Endothelial cell of umbilical vein (primary cell): ENCODE measurements at regions not wholly inside any gene's neighbourhood (a gene's known extent, or its start where the extent isn't known, plus 50 kb on each side); places are given as distances from the start of the nearest gene placed in this dataset.

ENCODE experiments used
- BruUV-seq: library from RNA; stranded (reverse); fragments of 400-500 nt; replicated peaks from 2 replicates; lab custom pipeline; 2021; lab: Mats Ljungman, UMichigan
- CTCF ChIA-PET: fragments of 300-600, 350-600 bp; sonication (Branson Sonifier 250); formaldehyde crosslinking; loops from one replicate; lab custom pipeline; 2021; ENCODE audit warnings: antibody characterized with exemption, inconsistent platforms; lab: Charles Lee
- POLR2A ChIA-PET: fragments of 300-600, 350-600 bp; sonication (Branson Sonifier 250); formaldehyde crosslinking; loops from one replicate; lab custom pipeline; 2021; ENCODE audit warnings: antibody characterized with exemption, inconsistent platforms; lab: Charles Lee
- DNase-seq: peaks from one replicate; pipeline ENCODE4 v3.0.0-alpha.2; 2011; ENCODE audit warnings: low read depth, low spot score
- FAIRE-seq: peaks from 2 replicates; lab custom pipeline; 2011; peaks lifted over from hg19 to GRCh38; lab: Jason Lieb, UNC
- H2AFZ ChIP-seq: 2 replicates; pipeline ENCODE4 v1.6.0; 2012; ENCODE audit warnings: low read depth, low read length, control low read depth, inconsistent platforms
- H3K27ac ChIP-seq: 2 replicates; pipeline ENCODE4 v1.5.1; 2011; ENCODE audit warnings: low read depth, mild to moderate bottlenecking, control low read depth, low read length, moderate library complexity; ENCODE audit not compliant: insufficient read depth
- H3K27me3 ChIP-seq, 2 experiments: 2 replicates each; pipeline versions ENCODE4 v1.6.0 to v1.6.1; 2011; ENCODE audit warnings: low read length in 2 of 2, mixed read lengths in 1 of 2; ENCODE audit not compliant: control insufficient read depth in 2 of 2, insufficient read depth in 2 of 2
- H3K36me3 ChIP-seq, 2 experiments: 2 replicates in 1 of 2; 3 replicates in 1 of 2; pipeline ENCODE4 v1.5.1; 2011; ENCODE audit warnings: low read length in 2 of 2, mild to moderate bottlenecking in 1 of 2, moderate library complexity in 1 of 2; ENCODE audit not compliant: control insufficient read depth in 2 of 2, insufficient read depth in 2 of 2; ENCODE audit errors: extremely low read depth in 1 of 2
- H3K4me1 ChIP-seq: 3 replicates; pipeline ENCODE4 v1.5.1; 2011; ENCODE audit warnings: mild to moderate bottlenecking, low read length; ENCODE audit not compliant: control insufficient read depth, insufficient read depth; ENCODE audit errors: extremely low read depth
- H3K4me2 ChIP-seq: 2 replicates; pipeline ENCODE4 v1.6.1; 2011; ENCODE audit warnings: low read length, control low read depth, mixed read lengths; ENCODE audit not compliant: insufficient read depth
- H3K4me3 ChIP-seq, 3 experiments: fragments of 200-600 bp in 1 of 3; sonication (generic), shearing (Covaris generic) in 1 of 3; replicated peaks in 1 of 3; 2 replicates each; pipeline ENCODE4 v1.5.1; 2011 to 2016; ENCODE audit warnings: control low read depth in 3 of 3, low read length in 3 of 3, mild to moderate bottlenecking in 2 of 3, inconsistent platforms in 1 of 3, low read depth in 1 of 3, moderate library complexity in 1 of 3; ENCODE audit not compliant: insufficient read depth in 1 of 3
- H3K79me2 ChIP-seq: 2 replicates; pipeline ENCODE4 v1.6.0; 2012; ENCODE audit warnings: low read length, inconsistent platforms; ENCODE audit not compliant: control insufficient read depth, insufficient read depth
- H3K9ac ChIP-seq: replicated peaks from 2 replicates; pipeline ENCODE3; 2011; ENCODE audit warnings: low read length, control low read depth; ENCODE audit not compliant: insufficient read depth; ENCODE audit errors: extremely low read depth
- H3K9me1 ChIP-seq: replicated peaks from 3 replicates; pipeline ENCODE4 v1.6.0; 2011; ENCODE audit warnings: mild to moderate bottlenecking, low read length; ENCODE audit not compliant: control insufficient read depth, insufficient read depth; ENCODE audit errors: extremely low read depth
- H3K9me3 ChIP-seq: replicated peaks from 2 replicates; pipeline ENCODE4 v1.5.1; 2012; ENCODE audit warnings: low read length, inconsistent platforms; ENCODE audit not compliant: control insufficient read depth, insufficient read depth
- H4K20me1 ChIP-seq: replicated peaks from 2 replicates; pipeline ENCODE3; 2011; ENCODE audit warnings: mild to moderate bottlenecking, low read length; ENCODE audit not compliant: control insufficient read depth, insufficient read depth; ENCODE audit errors: extremely low read depth
- CTCF ChIP-seq, 2 donors: IDR thresholded peaks; 1 replicate in 1 of 2; 2 replicates in 1 of 2; pipeline ENCODE4 v1.5.1; 2011; ENCODE audit warnings: low read length in 2 of 2, mild to moderate bottlenecking in 2 of 2, moderate library complexity in 2 of 2, control low read depth in 1 of 2, inconsistent platforms in 1 of 2, low read depth in 1 of 2; ENCODE audit not compliant: insufficient read depth in 1 of 2; ENCODE audit errors: extremely low read depth in 1 of 2
- EZH2 ChIP-seq: IDR thresholded peaks from 2 replicates; pipeline ENCODE4 v1.6.1; 2012; ENCODE audit warnings: borderline replicate concordance, low read depth, mild to moderate bottlenecking, moderate library complexity, low read length, inconsistent platforms; ENCODE audit not compliant: severe bottlenecking
- FOS ChIP-seq: IDR thresholded peaks from 2 replicates; pipeline ENCODE4 v1.6.1; 2011; ENCODE audit warnings: mild to moderate bottlenecking, low read length, moderate library complexity, borderline replicate concordance; ENCODE audit not compliant: insufficient read depth
- GATA2 ChIP-seq: IDR thresholded peaks from 2 replicates; pipeline ENCODE4 v1.7.0; 2011; ENCODE audit warnings: low read depth, mild to moderate bottlenecking, moderate library complexity, mixed read lengths, low read length; ENCODE audit not compliant: insufficient read length, insufficient read depth
- JUN ChIP-seq: IDR thresholded peaks from 2 replicates; pipeline ENCODE4 v1.6.1; 2011; ENCODE audit warnings: borderline replicate concordance, low read depth; ENCODE audit not compliant: insufficient read length, insufficient read depth
- MYC ChIP-seq: IDR thresholded peaks from one replicate; pipeline ENCODE4 v1.6.1; 2011; ENCODE audit warnings: mild to moderate bottlenecking, low read depth, low read length
- POLR2A ChIP-seq: IDR thresholded peaks from 2 replicates; pipeline ENCODE4 v1.6.1; 2012; ENCODE audit warnings: low read depth, mild to moderate bottlenecking, control low read depth, low read length
- POLR2AphosphoS5 ChIP-seq: IDR thresholded peaks from 2 replicates; pipeline ENCODE4 v1.6.1; 2012; ENCODE audit warnings: low read depth, mild to moderate bottlenecking, control low read depth, low read length, moderate library complexity; ENCODE audit not compliant: insufficient read depth
- dilution Hi-C: fragments of 300-500 bp; cut with MboI; formaldehyde crosslinking; loops from one replicate; pipeline ENCODE4 v1.15.0; 2019; ENCODE audit warnings: low sequenced_read_pairs; ENCODE audit not compliant: extremely low pct_ligation_motif_present
- intact Hi-C: fragments of 100-400 bp; cut with micrococcal nuclease; formaldehyde crosslinking; loops from one replicate; pipeline ENCODE4 v1.10.0; 2022
- TF ChIP-seq, protein P1 (sequence below): IDR thresholded peaks from 2 replicates; pipeline ENCODE4 v1.6.1; 2011; ENCODE audit not compliant: insufficient read depth, insufficient read length

GRCh38 chr1:30302858-30303257, 420.5 kb downstream of the MATN1 start:
- Histone ChIP-seq H3K9me1 (no peaks in the 10 kb centered on the region), H3K9me3 (no peaks in the 10 kb centered on the region), H3K79me2 (no peaks in the 10 kb centered on the region), H2AFZ (no peak overlapping the region), H3K27me3 (no peaks in the 10 kb centered on the region), H4K20me1 (no peaks in the 10 kb centered on the region), H3K27ac (no peak overlapping the region), H3K36me3 (no peaks in the 10 kb centered on the region), H3K4me2 (no peak overlapping the region), H3K9ac (no peak overlapping the region), H3K4me1 (no peaks in the 10 kb centered on the region), H3K4me3 (no peak overlapping the region)
- POLR2A ChIA-PET: no interaction called here
- TF ChIP-seq JUN: no peak
- no peak for TF ChIP-seq POLR2A
- no peak for TF ChIP-seq MYC
- no peak for TF ChIP-seq EZH2
- TF ChIP-seq GATA2: no peak
- TF ChIP-seq POLR2AphosphoS5: no peak
- TF ChIP-seq, protein P1, sequence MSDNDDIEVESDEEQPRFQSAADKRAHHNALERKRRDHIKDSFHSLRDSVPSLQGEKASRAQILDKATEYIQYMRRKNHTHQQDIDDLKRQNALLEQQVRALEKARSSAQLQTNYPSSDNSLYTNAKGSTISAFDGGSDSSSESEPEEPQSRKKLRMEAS: no peak
- no peak for TF ChIP-seq CTCF (IDR thresholded peaks at IDR 0.05; ENCODE audit: extremely low read depth in 1 of 2, insufficient read depth in 1 of 2, low read depth in 1 of 2, low read length in 2 of 2)
- no peak for TF ChIP-seq FOS
- dilution Hi-C loops (no loop called here), intact Hi-C loops (no loop called here)
- FAIRE-seq (no peak), DNase-seq (no peak)
- BruUV-seq: no TSS peak
- CTCF ChIA-PET: no interaction called here
